Central memory CD4-positive, alpha-beta T cell (primary cell): ENCODE measurements at regions not wholly inside any gene's neighbourhood (a gene's known extent, or its start where the extent isn't known, plus 50 kb on each side); places are given as distances from the start of the nearest gene placed in this dataset.
"Not testable (repeated sequence)": the region's sequence is repeated elsewhere in the genome, so short reads cannot be mapped to it uniquely, and the experiment has no call there.

ENCODE experiments used
- DNase-seq: peaks from one replicate; pipeline ENCODE4 v3.0.0; 2022

DNA sequence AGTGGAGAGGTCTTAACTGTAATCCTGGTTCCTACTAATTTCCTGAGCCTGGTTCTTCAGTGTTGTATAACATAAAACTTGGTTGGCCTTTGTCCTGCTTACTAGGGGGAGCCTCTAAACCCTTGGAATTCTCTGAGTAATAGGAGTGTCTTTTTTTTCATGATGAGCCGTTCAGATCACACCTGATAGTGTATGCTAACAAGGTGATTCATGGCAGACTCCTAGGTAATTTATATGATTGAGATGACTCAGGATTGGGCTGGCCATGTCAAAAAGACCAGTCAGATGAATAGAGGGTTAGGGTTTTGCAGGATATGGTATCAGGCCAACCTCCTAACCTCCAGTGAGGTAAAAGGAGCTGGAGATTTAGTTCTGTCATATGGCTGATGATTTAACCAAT lies 135.8 kb upstream of the KLF12 start:
- no peak for DNase-seq

- no peak for DNase-seq
Observed at GRCh38 chr13:74266861-74267260, 132.7 kb upstream of the KLF12 start.

DNA sequence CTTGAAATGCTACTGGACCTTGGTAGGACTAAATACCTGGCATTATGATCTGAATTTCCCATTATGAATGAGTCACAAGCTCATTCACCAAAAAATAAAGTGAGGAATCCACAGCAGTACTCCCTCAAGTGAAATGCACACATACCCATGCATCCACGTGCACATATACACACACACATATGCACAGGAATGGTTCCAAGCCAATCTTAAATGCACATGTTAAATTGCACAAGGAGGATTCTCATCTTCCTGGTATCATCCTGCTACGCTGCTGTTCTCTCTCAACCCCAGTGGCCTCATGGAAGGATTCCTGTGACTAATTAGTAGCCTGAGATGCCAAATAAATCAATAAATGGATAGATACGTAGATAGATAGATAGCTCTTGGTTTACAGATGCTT lies 132.1 kb upstream of the KLF12 start:
- no peak for DNase-seq

DNA sequence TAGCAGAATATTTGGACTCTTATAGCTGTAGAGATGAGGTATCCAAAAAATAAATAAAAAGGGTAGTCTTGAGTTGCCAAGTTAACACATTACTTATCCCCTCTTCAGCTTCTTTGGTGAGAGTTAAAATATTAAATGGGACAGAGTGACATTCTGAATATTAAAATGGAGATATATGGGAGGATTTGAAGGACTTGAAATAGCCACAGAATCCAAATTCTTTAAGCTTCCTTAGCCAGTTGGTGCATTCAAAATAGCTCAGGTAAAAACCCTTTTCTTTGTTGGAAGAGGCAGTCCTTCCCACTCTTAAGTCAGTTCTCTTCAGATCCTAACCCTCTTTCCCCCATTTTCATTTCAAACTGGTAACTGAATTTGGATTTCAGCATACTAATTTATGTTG lies 130.1 kb upstream of the KLF12 start:
- no peak for DNase-seq

DNA sequence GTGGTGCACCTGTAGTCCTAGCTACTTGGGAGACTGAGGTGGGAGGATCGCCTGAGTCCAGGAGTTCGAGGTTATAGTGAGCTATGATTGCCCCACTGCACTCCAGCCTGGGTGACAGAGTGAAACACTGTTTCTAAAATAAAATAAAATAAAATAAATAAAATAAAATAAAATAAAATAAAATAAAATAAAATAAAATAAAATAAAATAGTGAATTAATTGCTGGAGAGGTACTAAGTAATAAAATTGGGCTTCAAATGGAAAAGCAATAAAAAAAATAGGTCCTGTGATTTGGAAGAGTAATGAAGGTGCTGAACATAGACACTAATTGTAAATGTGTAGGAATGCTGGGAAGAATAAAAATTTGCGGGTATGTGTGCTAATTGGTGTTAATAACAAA lies 126.2 kb upstream of the KLF12 start:
- DNase-seq = not testable (repeated sequence)

GRCh38 chr13:74259641-74260040 lies 125.4 kb upstream of the KLF12 start:
- DNase-seq = no peak

DNA sequence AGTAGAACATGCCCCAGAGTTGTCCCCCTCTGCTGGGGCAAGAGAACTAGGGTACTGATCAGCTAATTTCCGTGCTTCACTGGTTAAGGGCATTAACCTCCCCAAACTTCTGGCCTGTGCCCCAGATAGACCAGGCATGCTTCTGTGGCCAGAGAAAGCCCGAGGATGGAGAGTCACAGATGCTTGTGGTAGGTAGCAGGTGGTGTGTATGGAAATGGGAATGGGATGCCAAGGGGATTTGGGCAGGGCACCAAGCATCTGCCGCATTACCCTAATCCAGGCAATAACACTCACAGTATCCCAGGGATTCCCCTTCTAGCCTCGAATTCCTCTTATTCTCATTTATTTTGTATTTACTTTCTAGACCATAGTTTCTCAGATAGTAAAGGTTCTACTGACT lies 124.8 kb upstream of the KLF12 start:
- no peak for DNase-seq

DNA sequence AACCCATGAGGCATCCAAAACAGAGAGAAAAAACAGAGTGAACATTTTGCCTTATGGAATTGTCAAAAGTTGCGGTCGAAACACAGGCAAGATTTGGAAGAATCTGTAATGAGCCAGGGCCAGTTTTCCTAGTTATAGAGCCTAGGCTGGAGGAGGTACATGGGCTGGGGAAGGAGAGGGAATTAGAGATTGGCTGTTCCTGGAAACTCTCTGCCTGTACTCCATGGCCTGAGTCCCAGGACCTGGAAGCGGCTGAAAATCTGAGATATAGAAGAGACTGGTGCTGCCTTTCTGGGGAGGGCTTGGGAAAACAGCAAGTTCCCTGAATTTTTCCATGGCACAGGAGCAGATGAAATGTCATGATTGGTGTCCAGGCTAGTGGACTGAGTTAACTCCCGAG lies 122.8 kb upstream of the KLF12 start:
- DNase-seq = no peak

GRCh38 chr13:74253161-74253560 lies 119.0 kb upstream of the KLF12 start:
- no peak for DNase-seq

DNA sequence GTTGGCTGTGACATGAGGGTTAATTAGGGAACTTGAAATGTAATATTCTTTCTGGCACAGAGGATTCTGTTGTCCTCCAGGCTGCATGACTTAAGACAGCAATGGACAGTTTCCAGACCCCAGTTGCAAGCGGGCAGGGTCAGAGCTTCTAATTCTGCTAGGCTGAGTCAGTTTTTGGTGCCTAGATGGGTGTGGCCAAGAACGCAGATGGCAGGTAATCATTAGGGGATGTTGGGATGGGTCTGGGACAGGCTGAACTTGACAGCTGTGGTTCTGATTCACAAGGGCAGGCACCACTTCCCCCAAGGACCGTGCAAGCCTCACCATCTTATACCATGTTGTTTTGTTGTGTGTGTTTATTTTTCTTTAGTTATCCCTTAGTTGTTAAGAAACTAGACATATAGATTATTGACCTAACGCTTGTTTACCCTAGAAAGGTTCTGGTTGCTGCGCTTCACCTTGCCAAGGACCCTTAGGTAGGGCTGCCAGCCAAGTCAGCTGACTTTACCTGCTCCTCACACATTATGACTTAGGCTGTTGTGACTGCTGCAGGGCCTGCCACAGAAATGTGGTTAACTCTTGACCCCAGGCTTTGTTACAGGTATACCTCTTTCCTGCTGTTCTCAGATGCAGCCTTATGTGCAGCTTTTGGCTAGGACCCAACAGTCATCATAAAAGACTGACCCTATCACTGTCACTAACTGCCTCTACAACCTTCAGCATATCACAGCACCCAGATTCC lies 117.7 kb upstream of the KLF12 start:
- no peak for DNase-seq

DNA sequence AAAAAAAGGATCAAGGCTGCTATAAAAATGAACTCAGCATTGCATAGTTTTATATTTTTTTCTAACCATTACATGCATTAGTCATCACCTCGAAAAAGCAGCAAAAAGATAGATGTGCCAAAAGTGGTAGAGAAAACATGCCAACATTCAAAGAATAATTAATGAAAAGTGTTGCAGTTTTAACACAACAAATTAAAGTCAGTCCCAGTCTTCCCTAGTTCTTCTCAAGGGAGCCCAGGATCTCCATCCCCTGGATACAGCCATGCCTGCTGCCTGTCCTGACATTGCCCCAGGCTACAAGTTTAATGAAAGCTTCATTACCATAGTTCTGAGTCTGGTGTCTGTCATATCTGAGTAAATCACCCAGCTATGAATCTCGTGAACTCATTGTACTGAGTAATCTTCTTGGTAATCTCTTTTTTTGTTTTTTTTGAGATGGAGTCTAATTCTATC lies 116.6 kb upstream of the KLF12 start:
- DNase-seq = no peak

- no peak for DNase-seq
Observed at GRCh38 chr13:74248477-74248876, 114.3 kb upstream of the KLF12 start.

- DNase-seq = no peak
Observed at GRCh38 chr13:74246487-74246886, 112.3 kb upstream of the KLF12 start.

- peak; percentile 67 for DNase-seq
Observed at GRCh38 chr13:74243637-74244526, 109.7 kb upstream of the KLF12 start.

DNA sequence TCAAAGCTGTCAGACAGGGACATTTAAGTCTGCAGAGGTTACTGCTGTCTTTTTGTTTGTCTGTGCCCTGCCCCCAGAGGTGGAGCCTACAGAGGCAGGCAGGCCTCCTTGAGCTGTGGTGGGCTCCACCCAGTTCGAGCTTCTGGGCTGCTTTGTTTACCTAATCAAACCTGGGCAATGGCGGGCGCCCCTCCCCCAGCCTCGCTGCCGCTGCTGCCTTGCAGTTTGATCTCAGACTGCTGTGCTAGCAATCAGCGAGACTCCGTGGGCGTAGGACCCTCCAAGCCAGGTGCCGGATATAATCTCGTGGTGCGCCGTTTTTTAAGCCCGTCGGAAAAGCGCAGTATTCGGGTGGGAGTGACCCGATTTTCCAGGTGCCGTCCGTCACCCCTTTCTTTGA lies 107.1 kb upstream of the KLF12 start:
- DNase-seq = not testable (repeated sequence)

GRCh38 chr13:74230984-74231501 lies 96.8 kb upstream of the KLF12 start:
- peak; percentile 59 for DNase-seq

- no peak for DNase-seq
Observed at GRCh38 chr13:74229242-74229641, 95.0 kb upstream of the KLF12 start.

- no peak for DNase-seq
Observed at GRCh38 chr13:74227476-74228158, 93.4 kb upstream of the KLF12 start.

- no peak for DNase-seq
Observed at GRCh38 chr13:74226791-74227475, 92.7 kb upstream of the KLF12 start.

- DNase-seq = no peak
Observed at GRCh38 chr13:74221752-74222151, 87.5 kb upstream of the KLF12 start.

GRCh38 chr13:74219566-74219965 lies 85.4 kb upstream of the KLF12 start:
- no peak for DNase-seq

- DNase-seq = no peak
Observed at GRCh38 chr13:74218291-74218690, 84.1 kb upstream of the KLF12 start.

GRCh38 chr13:74217811-74218210 lies 83.6 kb upstream of the KLF12 start:
- no peak for DNase-seq
